Colonic mucosa (tissue), 4 donors: ENCODE measurements at regions not wholly inside any gene's neighbourhood (a gene's known extent, or its start where the extent isn't known, plus 50 kb on each side); places are given as distances from the start of the nearest gene placed in this dataset.

Source experiments
- DNase-seq: peaks from one replicate; pipeline ENCODE4 v3.0.0-alpha.2; 2020
- H3K27ac ChIP-seq: fragments of 200-600 bp; one replicate; pipeline ENCODE4 v1.8.0; 2021
- H3K27me3 ChIP-seq: fragments of 200-600 bp; one replicate; pipeline ENCODE4 v1.8.0; 2021
- H3K36me3 ChIP-seq: fragments of 200-600 bp; one replicate; pipeline ENCODE4 v1.8.0; 2021
- H3K4me1 ChIP-seq: fragments of 200-600 bp; one replicate; pipeline ENCODE4 v1.8.0; 2021; ENCODE audit warnings: mild to moderate bottlenecking
- H3K4me3 ChIP-seq: fragments of 200-600 bp; one replicate; pipeline ENCODE4 v1.8.0; 2021
- H3K9ac ChIP-seq, 2 donors: one replicate each; pipeline ENCODE4 v1.7.0; 2013; ENCODE audit warnings: control low read depth in 2 of 2, low read depth in 2 of 2, low read length in 2 of 2
- H3K9me3 ChIP-seq: fragments of 200-600 bp; one replicate; pipeline ENCODE4 v1.8.0; 2021
- CTCF ChIP-seq: fragments of 200-600 bp; IDR thresholded peaks from one replicate; pipeline ENCODE4 v1.8.0; 2022; ENCODE audit warnings: antibody characterized with exemption, mild to moderate bottlenecking
- intact Hi-C: fragments of 100-400 bp; cut with DNase I; formaldehyde crosslinking; loops from one replicate; pipeline ENCODE4 v1.14.1; 2022
- donor health status: healthy.
- donor health status: DM: no; HTN: no; CAD: no.
- donor health status: DM: no; HTN: no; CAD: no.

- no peaks in the 10 kb centered on the region for H3K9me3 ChIP-seq
- no peak for DNase-seq
- no peaks in the 10 kb centered on the region for H3K4me1 ChIP-seq
- H3K27ac ChIP-seq, result no peak overlapping the region
- TF ChIP-seq CTCF, result no peak
- H3K9ac ChIP-seq, result no peak overlapping the region
- no peak overlapping the region for H3K4me3 ChIP-seq
- intact Hi-C loops, result no loop called here
- H3K36me3 ChIP-seq, result no peaks in the 10 kb centered on the region
- no peaks in the 10 kb centered on the region for H3K27me3 ChIP-seq
Observed at GRCh38 chr1:13878021-13878420, 178.0 kb downstream of the PRDM2 start.

GRCh38 chr1:13878451-13878850 is 178.5 kb downstream of the PRDM2 start:
- H3K27ac ChIP-seq, result no peak overlapping the region
- DNase-seq, result no peak
- H3K9me3 ChIP-seq, result no peaks in the 10 kb centered on the region
- intact Hi-C loops, result no loop called here
- TF ChIP-seq CTCF, result no peak
- H3K9ac ChIP-seq, result no peak overlapping the region
- no peaks in the 10 kb centered on the region for H3K36me3 ChIP-seq
- H3K4me1 ChIP-seq, result no peaks in the 10 kb centered on the region
- H3K27me3 ChIP-seq, result no peaks in the 10 kb centered on the region
- no peak overlapping the region for H3K4me3 ChIP-seq

- DNase-seq, result no peak
- intact Hi-C loops, result no loop called here
- Histone ChIP-seq H3K27me3 (no peaks in the 10 kb centered on the region), H3K4me1 (no peaks in the 10 kb centered on the region), H3K9me3 (no peaks in the 10 kb centered on the region), H3K9ac (no peak overlapping the region), H3K36me3 (no peaks in the 10 kb centered on the region), H3K27ac (no peak overlapping the region), H3K4me3 (no peak overlapping the region)
- TF ChIP-seq CTCF, result no peak
Observed at GRCh38 chr1:13881385-13882088, 181.5 kb downstream of the PRDM2 start.

GRCh38 chr1:13888351-13888986 is 188.5 kb downstream of the PRDM2 start:
- Histone ChIP-seq H3K9me3 (no peaks in the 10 kb centered on the region), H3K9ac (no peak overlapping the region), H3K36me3 (no peaks in the 10 kb centered on the region), H3K4me1 (no peaks in the 10 kb centered on the region), H3K27ac (peak overlapping the region; percentile 37), H3K27me3 (no peaks in the 10 kb centered on the region), H3K4me3 (no peak overlapping the region)
- TF ChIP-seq CTCF, result no peak
- peak; percentile 86 for DNase-seq
- intact Hi-C loops, result no loop called here

GRCh38 chr1:13889495-13889894 is 189.5 kb downstream of the PRDM2 start:
- Histone ChIP-seq H3K4me1 (no peaks in the 10 kb centered on the region), H3K27ac (no peak overlapping the region), H3K9me3 (no peaks in the 10 kb centered on the region), H3K4me3 (no peak overlapping the region), H3K36me3 (no peaks in the 10 kb centered on the region), H3K9ac (no peak overlapping the region), H3K27me3 (no peaks in the 10 kb centered on the region)
- DNase-seq, result no peak
- intact Hi-C loops, result no loop called here
- TF ChIP-seq CTCF, result no peak
